ENCODE measurements at regions not wholly inside any gene's neighbourhood (a gene's known extent, or its start where the extent isn't known, plus 50 kb on each side); places are given as distances from the start of the nearest gene placed in this dataset.

- DNase-seq, result no peak
Measured at GRCh38 chr2:220673151-220673874, 898.8 kb downstream of the EPHA4 start.

DNA sequence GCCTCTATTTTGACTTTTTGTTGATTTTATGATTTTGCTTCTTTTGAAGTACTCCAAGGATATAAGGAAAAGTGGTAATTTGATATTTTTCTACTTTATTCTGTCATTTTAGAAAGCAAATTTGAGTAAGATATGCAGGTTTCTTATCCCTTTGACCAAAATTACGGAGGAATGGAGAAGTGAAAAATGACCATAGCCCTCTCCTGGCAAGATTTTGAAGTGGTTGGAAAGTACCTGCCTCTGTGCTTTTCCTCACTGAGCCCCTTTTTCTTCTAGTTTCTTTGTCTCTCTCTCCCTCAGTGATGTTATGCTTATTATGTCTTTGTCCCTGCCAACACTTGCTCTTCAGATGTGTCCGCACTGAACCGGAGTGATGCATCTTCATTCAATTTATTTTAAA is 898.1 kb downstream of the EPHA4 start:
- DNase-seq, result no peak

DNA sequence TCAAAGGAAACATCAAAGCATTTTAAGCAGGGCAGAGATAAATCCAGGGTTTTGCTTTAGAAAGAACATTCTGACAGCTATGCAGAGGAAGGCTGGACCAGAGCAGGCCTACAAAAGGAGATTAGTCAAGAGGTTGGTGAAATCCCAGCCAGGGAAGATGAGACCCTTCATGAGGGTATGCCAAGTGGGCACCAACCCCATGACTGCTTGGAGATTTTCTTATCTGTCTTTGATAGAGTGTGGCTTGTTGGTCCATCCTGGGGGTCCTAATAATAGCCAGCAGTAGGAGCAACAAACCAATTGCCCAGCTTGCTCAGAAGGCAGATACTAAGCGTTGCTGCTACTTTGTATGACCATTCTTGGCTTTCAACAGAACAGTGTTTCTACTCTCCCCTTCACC is 895.4 kb downstream of the EPHA4 start:
- DNase-seq, result no peak

DNA sequence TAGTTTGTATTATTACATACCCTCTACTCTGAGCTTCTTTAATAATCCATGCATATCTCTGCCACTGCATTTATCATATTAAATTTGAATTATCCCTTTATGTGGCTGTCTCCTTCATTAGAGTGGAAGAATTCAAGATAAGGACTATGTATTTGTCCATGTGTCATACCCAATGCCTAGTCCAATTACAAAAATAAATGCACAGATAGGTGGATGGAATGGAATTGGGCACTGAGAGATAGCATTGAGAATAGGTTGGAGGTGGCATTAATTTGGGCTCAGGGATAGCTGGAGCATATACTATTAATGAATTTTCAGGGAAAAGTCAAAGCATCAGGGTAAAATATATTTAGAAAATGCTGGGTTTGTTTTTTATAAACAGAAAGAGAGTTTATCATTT is 893.2 kb downstream of the EPHA4 start:
- DNase-seq, result no peak

DNA sequence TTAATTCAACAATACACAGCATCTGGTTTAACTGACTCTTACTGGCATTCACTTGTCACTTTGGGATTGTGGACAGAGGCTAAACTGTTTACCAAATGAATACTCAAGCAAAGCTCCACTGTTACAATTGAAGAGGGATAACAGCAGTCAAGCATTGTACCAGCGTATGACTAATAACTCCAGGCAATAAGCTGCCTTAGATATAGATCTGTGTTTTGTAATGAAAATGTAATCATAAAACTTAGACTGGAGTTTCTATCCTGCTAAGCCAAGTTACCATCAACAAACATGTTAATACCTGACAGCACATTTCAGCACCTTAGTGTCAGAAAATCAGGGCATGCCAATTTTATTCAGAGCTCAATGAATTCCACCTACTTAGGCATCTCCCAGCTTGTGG is 889.5 kb downstream of the EPHA4 start:
- DNase-seq, result no peak

DNA sequence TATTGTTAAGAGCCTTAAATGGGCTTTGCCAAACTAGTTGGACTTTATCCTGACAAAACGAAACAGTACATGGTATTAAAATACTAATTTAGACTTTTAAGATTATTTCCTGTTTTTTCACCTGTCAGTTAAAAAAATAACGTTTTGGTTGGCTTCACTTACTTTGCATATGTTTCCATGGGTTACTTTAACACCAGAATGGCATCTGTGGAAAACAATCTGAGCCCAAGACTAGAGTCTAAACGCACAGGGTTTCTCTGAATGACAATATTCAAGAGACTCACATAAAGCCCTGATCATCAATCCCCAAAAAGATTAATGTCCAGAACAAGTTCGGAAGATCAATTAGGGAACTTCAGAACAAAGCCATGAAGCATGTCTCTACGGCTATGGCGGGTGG is 888.0 kb downstream of the EPHA4 start:
- DNase-seq, result no peak

DNA sequence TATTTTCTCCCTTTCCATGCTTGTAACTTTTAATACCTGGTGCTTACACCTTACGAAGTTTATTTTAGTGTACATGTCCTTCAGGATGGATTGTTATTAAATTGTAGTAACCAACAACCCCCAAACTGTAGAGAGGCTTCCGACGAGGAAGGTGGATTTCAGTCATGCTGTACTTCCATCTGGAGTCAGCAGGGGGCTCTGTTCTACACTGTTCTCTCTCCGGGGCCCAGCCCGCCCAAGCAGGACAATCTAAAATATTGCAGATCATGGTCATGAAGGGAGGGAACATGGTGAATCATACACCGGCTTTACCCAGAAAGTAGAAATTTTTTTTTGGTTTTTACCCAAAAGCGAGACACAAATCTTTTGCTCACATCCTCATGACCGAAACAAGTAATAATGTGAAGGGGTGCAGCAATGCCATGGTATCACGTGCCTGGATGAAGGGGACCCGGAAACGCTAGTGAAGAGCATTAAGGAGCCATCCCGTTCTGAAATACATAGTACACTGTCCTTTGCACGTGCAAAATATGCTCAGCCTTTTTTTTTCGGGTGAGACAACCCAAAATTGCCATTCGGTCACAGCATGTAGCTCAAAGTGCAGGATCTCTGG is 884.8 kb downstream of the EPHA4 start:
- DNase-seq, result peak; percentile 55

DNA sequence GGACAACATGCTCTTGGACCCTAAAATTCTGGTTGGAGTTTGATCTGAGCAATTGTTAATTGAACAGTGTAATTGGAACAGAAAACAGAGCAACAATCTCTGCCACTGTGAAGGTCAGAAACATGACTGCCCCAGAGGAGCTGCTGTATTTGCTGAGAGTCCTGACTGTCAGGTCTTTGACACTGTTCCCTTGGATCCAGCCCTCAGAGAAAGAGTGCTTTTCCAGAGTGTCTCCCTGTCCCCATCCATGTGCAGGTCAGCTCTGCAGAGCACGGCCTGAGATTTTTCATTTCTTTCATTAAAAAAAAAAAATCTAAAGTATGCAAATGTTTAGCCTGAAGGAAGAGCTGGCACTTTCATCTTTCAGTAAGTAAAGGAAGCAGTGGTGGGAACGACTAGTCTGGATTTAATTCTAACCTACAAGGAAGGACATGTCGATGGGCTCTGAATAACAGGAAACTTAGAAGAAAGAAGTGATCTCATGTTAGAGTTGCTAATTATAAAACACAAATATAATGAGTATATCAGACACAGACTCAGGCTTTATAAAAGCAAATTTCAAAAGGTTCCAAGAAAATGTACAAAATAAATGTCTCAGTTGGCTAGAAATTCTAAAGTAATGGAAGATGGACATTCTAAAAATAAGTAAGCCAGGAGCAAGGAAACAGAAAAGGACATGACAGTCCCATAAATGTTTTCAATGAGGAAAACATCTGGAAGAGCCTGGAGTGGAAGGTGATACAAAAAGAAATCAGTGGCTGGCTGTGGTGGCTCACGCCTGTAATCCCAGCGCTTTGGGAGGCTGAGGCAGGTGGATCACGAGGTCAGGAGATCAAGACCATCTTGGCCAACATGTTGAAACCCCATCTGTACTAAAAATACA is 876.5 kb downstream of the EPHA4 start:
- no peak for DNase-seq

- DNase-seq, result no peak
Measured at GRCh38 chr2:220696280-220696669, 875.8 kb downstream of the EPHA4 start.

DNA sequence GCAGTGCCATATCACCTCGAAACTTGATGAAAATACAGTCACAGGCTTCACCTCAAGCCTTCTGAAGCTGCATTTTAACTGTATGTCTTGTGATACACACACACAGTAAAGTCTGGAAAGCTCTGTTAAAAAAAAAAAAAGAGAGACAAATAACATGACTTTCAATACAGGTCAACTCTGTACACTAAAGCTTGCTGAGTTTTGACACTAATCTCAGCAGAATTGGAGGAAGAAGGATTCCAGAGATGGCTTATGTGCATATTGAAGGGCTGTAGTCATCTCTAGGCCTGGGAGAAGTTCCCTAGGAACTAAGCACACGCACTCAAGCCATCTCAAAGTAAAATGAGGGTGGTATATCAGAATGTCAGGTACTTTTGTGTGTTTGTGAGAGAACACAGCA is 875.1 kb downstream of the EPHA4 start:
- no peak for DNase-seq

- no peak for DNase-seq
Measured at GRCh38 chr2:220701115-220701514, 871.0 kb downstream of the EPHA4 start.

DNA sequence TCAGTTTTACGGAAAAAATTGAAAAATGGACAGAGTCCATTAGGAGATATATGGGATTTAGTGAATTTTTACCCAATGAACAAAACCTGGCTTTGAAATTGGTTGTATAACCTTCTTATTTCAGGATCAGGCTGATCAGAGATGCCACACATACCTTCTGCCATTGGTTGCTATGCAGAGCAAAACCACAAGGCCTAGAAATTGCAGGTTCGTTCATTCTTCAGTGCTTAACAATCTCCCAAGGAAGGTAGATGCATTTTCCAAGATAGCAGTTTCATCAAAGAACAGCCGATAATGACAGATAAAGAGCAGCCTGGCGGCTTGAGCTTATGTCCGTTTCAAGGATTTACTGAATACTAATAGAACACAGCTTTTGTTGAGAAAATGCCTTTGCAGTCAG is 868.8 kb downstream of the EPHA4 start:
- no peak for DNase-seq

DNA sequence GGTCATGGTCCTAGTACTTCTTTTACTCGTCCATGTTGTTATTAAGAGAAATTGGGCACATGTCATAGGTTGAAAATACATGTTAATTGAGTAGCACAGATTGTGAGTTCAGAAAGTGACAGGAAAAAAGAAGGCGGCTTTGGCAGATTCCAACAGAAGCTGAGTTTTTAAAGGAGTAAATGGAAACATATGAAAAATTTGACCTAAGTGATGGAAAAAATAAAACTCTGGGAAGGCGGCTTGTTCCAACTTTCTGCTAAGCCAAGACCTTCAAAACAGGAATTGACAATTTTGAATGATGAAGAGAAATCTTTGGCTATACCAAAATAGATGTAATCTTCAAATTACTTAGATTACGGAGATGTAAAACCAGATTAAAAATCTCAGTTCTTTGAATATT is 868.0 kb downstream of the EPHA4 start:
- DNase-seq, result no peak

DNA sequence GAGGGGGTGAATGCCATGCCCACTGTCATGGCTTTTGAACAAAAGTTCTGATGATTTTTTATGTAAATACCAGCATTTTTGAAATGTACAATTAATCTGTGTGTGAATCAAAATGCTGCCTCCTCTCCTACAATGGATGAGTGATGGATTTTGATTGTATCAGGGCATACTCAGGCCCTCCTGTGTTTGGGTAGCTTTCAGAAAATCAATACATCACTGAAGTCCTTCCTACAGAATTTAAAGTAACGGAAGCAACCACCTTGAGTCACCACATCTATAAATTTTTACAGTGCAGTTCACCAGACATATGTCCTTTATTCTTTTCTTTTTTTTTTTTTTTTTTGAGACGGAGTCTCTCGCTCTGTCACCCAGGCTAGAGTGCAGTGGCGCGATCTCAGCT is 867.3 kb downstream of the EPHA4 start:
- no peak for DNase-seq

GRCh38 chr2:220705678-220706077 is 866.4 kb downstream of the EPHA4 start:
- no peak for DNase-seq

- DNase-seq, result no peak
Measured at GRCh38 chr2:220707261-220707660, 864.8 kb downstream of the EPHA4 start.

DNA sequence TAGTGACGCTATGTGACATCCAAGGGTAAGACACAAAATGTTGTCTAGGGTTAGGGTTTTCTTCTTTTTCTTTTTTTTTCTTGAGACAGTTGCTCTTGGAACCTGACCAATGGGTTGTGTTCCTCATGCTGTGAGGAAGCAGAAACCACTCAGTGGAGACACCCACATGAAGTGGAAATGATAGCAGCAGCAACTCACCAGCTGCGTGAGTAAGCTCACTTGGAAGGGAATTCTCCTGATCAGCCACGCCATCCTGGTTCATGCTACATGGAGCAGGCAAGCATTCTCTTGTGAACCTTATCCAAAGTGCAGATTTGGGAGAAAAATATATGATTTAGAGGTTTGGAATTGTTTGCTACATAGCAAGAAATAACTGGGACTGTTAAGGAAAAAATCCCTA is 863.7 kb downstream of the EPHA4 start:
- no peak for DNase-seq

DNA sequence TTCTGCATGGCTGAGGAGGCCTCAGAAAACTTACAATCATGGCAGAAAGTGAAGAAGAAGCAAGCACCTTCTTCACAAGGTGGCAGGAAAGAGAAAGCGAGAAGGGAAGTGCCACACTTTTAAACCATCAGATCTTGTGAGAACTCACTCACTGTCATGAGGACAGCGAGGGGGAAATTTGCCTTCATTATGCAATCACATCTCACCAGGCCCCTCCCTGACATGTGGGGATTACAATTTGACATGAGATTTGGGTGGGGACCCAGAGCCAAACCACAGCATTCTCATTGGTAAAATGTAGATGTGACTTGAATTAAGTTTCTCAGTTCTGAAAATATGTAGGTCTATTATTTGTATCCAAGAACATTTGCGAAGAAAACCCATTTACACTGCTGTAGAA is 854.8 kb downstream of the EPHA4 start:
- DNase-seq, result no peak

GRCh38 chr2:220736778-220737177 is 835.3 kb downstream of the EPHA4 start:
- DNase-seq, result no peak

GRCh38 chr2:220743203-220743602 is 828.9 kb downstream of the EPHA4 start:
- no peak for DNase-seq

DNA sequence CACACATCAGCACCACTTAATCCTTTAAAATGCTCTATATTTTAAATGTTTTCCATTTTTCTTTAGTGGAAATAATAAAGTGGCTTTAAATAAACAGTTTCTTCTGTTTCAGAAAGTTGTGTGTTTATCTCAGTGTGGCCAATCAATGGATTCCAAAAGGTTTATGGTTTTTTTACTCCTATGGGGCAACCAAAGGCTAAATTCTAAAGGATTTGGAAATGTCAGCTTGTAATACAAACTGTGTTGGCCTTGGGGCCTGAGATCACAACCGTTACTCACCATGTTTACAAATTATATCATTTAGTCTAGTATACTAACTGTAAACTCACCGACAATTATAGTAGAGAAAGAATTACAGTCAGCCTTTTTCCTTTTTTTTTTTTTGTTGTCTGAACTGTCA is 827.2 kb downstream of the EPHA4 start:
- no peak for DNase-seq

DNA sequence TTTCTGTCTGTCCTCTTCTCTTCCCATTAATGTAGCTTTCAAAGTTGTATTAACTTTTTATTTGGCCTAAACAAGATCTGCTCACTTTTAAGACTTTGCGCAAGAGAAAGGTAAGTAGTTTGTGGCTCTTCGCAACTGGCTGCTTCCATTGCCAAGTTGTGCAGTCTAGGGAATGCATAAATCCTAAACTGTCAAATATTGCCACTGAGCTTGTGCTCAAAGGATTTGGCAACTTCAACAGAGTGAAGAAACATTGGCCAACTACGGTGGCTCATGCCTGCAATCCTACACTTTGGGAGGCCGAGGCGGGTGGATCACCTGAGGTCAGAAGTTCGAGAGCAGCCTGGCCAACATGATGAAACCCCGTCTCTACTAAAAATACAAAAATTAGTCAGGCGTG is 826.4 kb downstream of the EPHA4 start:
- no peak for DNase-seq

GRCh38 chr2:220747736-220748135 is 824.4 kb downstream of the EPHA4 start:
- no peak for DNase-seq

DNA sequence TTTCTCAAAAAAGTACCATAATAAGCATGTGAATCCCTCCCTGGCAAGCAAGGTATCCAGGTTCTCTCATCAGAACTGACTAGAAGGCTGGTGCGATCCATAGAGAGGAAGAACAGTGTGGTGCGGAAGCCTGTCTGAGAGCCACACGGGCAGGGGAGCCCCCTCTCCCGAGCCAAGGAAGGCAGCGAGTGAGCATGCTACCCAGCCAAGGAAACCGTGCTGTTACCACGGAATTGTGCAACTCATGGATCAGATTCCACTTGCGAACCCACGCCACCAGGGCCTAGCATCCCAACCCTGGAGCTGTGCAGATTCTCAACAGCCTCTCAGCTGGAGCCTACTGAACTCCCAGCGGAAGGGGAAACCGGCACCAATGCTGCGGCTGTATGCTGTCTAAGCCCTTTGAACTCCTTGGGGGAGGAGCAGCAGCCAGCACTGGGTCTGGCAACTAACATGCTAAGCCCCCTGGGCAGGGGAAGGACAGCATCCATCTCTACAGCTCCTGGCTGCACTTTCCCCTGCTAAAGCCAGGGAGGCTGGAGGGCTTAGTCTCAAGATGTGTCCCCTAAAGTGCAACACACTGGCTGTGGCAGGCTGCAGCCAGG is 823.1 kb downstream of the EPHA4 start:
- no peak for DNase-seq

All from T-helper 9 cell (primary cell).